K562 (cell line): ENCODE measurements at regions not wholly inside any gene's neighbourhood (a gene's known extent, or its start where the extent isn't known, plus 50 kb on each side); places are given as distances from the start of the nearest gene placed in this dataset.

Experiments
- ATAC-seq: fragments of 200-7000 bp; cut with Tn5 transposase; 3 replicates; pipeline ENCODE4 v1.9.1; 2020; ENCODE audit warnings: moderate library complexity
- BruUV-seq: library from RNA; stranded (reverse); fragments of 400-500 nt; replicated peaks from 2 replicates; lab custom pipeline; 2021; lab: Mats Ljungman, UMichigan
- CTCF ChIA-PET: fragments of 300-600 bp; formaldehyde crosslinking; extraction: SDS; loops from one replicate; lab custom pipeline; 2021; ENCODE audit warnings: low intra/inter-chr PET ratio; lab: Yijun Ruan, JAX
- POLR2A ChIA-PET: fragments of 300-600, 350-650 bp; sonication (Branson Sonifier 250); formaldehyde crosslinking; extraction: SDS; loops from one replicate; lab custom pipeline; 2021; ENCODE audit warnings: antibody characterized with exemption, inconsistent platforms; lab: Yijun Ruan, JAX
- DNase-seq, 4 experiments: peaks; one replicate each; pipeline versions ENCODE4 v3.0.0 to v3.0.0-alpha.2; 2011 to 2018; ENCODE audit warnings: low spot score in 3 of 4, mixed read lengths in 3 of 4; ENCODE audit errors: extremely low read depth in 1 of 4
- FAIRE-seq: peaks from 2 replicates; lab custom pipeline; 2011; peaks lifted over from hg19 to GRCh38; lab: Jason Lieb, UNC
- H2AFZ ChIP-seq: 2 replicates; pipeline ENCODE4 v1.6.0; 2011; ENCODE audit warnings: low read depth, low read length, control low read depth, inconsistent platforms
- H3K27ac ChIP-seq: fragments of 200-600 bp; 3 replicates; pipeline ENCODE4 v1.8.0; 2011; ENCODE audit warnings: low read depth, mild to moderate bottlenecking, control low read depth, inconsistent platforms, low read length, moderate library complexity, mixed read lengths; ENCODE audit errors: extremely low read depth
- H3K27me3 ChIP-seq, 2 experiments: fragments of 300-600 bp in 1 of 2; 2 replicates in 1 of 2; 3 replicates in 1 of 2; pipeline versions ENCODE4 v1.6.0 to v1.8.0; 2011; ENCODE audit warnings: inconsistent platforms in 2 of 2, low read length in 2 of 2, mild to moderate bottlenecking in 1 of 2, mixed read lengths in 1 of 2, moderate library complexity in 1 of 2; ENCODE audit not compliant: control insufficient read depth in 2 of 2, insufficient read depth in 2 of 2
- H3K36me3 ChIP-seq: fragments of 300-600 bp; 3 replicates; pipeline ENCODE4 v1.8.0; 2011; ENCODE audit warnings: mild to moderate bottlenecking, low read length, inconsistent platforms; ENCODE audit not compliant: control insufficient read depth, insufficient read depth
- H3K4me1 ChIP-seq, 2 experiments: fragments of 200-600 bp in 1 of 2; replicated peaks in 1 of 2; 2 replicates in 1 of 2; 3 replicates in 1 of 2; pipeline versions ENCODE4 v1.5.1 to v1.8.0; 2011; ENCODE audit warnings: inconsistent platforms in 2 of 2, low read length in 2 of 2, mild to moderate bottlenecking in 1 of 2, mixed read lengths in 1 of 2, moderate library complexity in 1 of 2; ENCODE audit not compliant: control insufficient read depth in 2 of 2, insufficient read depth in 2 of 2
- H3K4me2 ChIP-seq: 2 replicates; pipeline ENCODE4 v1.6.1; 2011; ENCODE audit warnings: low read length, control low read depth, inconsistent platforms, mixed read lengths; ENCODE audit not compliant: insufficient read depth
- H3K4me3 ChIP-seq: fragments of 200-600 bp; sonication (generic), shearing (Covaris generic); 2 replicates; pipeline ENCODE4 v1.5.1; 2016; ENCODE audit warnings: control low read depth, inconsistent platforms
- H3K79me2 ChIP-seq: fragments of 200-600 bp; 3 replicates; pipeline ENCODE4 v1.8.0; 2011; ENCODE audit warnings: low read length, inconsistent platforms; ENCODE audit not compliant: control insufficient read depth, insufficient read depth
- H3K9ac ChIP-seq, 2 experiments: 2 replicates each; pipeline versions ENCODE4 v1.6.0 to v1.6.1; 2011; ENCODE audit warnings: low read depth in 2 of 2, low read length in 2 of 2, control low read depth in 1 of 2, inconsistent platforms in 1 of 2, mild to moderate bottlenecking in 1 of 2, mixed read lengths in 1 of 2; ENCODE audit not compliant: insufficient read depth in 1 of 2
- H3K9me1 ChIP-seq: one replicate; pipeline ENCODE4 v1.6.0; 2011; ENCODE audit warnings: inconsistent platforms, mild to moderate bottlenecking, low read length, moderate library complexity; ENCODE audit not compliant: control insufficient read depth, insufficient read depth
- H3K9me3 ChIP-seq: replicated peaks from 2 replicates; pipeline ENCODE4 v1.5.1; 2011; ENCODE audit warnings: low read depth, low read length, inconsistent platforms; ENCODE audit not compliant: control insufficient read depth, insufficient read depth
- H4K20me1 ChIP-seq: replicated peaks from 2 replicates; pipeline ENCODE4 v1.6.1; 2011; ENCODE audit warnings: low read length, inconsistent platforms, mixed read lengths; ENCODE audit not compliant: control insufficient read depth, insufficient read depth
- EZH2 ChIP-seq: IDR thresholded peaks from 2 replicates; pipeline ENCODE4 v1.6.1; 2012; ENCODE audit warnings: low read depth, mild to moderate bottlenecking, inconsistent platforms, low read length, borderline replicate concordance
- FOSL1 ChIP-seq: fragments of 200-800 bp; sonication (Bioruptor generic); conservative IDR thresholded peaks from 2 replicates; pipeline ENCODE4 v1.6.1; 2016; ENCODE audit warnings: missing genetic modification characterization, missing compliant biosample characterization
- MAFG ChIP-seq: fragments of 450-650 bp; conservative IDR thresholded peaks from 2 replicates; pipeline ENCODE4 v1.6.1; 2016; ENCODE audit warnings: missing genetic modification characterization, missing compliant biosample characterization
- MED1 ChIP-seq: sonication (generic); formaldehyde crosslinking; IDR thresholded peaks from 2 replicates; pipeline ENCODE4 v1.8.1; 2023; ENCODE audit warnings: missing genetic modification reagents, borderline replicate concordance
- NFE2L1 ChIP-seq: fragments of 450-650 bp; IDR thresholded peaks from 2 replicates; pipeline ENCODE4 v1.6.1; 2016; ENCODE audit warnings: missing genetic modification characterization, low read depth, mild to moderate bottlenecking, missing compliant biosample characterization, moderate library complexity, borderline replicate concordance
- POLR2G ChIP-seq: fragments of 200-400 bp; formaldehyde crosslinking; IDR thresholded peaks from 2 replicates; pipeline ENCODE4 v1.6.1; 2017; ENCODE audit warnings: low read depth, mild to moderate bottlenecking, antibody characterized with exemption, low read length, moderate library complexity
- RAD51 ChIP-seq: fragments of 450-650 bp; IDR thresholded peaks from 2 replicates; pipeline ENCODE4 v1.7.1; 2016; ENCODE audit warnings: low read depth, mild to moderate bottlenecking, borderline replicate concordance
- ZFP1 ChIP-seq: fragments of 450-650 bp; formaldehyde crosslinking; IDR thresholded peaks from 2 replicates; pipeline ENCODE4 v1.4.0; 2020; ENCODE audit warnings: mild to moderate bottlenecking, mixed read lengths
- ZNF197 ChIP-seq: fragments of 200-800 bp; sonication (Bioruptor generic); IDR thresholded peaks from 2 replicates; pipeline ENCODE4 v1.6.1; 2016; ENCODE audit warnings: low read depth, missing genetic modification characterization, missing compliant biosample characterization
- ZNF57 ChIP-seq: fragments of 450-650 bp; formaldehyde crosslinking; IDR thresholded peaks from 2 replicates; pipeline ENCODE4 v1.4.0; 2020; ENCODE audit warnings: mild to moderate bottlenecking, moderate library complexity
- ZNF764 ChIP-seq: fragments of 250-450 bp; sonication (Bioruptor Pico); IDR thresholded peaks from 2 replicates; pipeline ENCODE4 v1.4.0; 2020; ENCODE audit warnings: low read depth, mild to moderate bottlenecking, moderate library complexity
- WGBS: fragments of 100-300 bp; shearing (Covaris generic); methylation state at CpG from one replicate; pipeline ENCODE4 v1.1.6; 2016; ENCODE audit warnings: low coverage, mixed read lengths; ENCODE audit not compliant: insufficient coverage; ENCODE audit errors: missing lambda C conversion rate; 5-methylcytosine and 5-hydroxymethylcytosine counted together
- in situ Hi-C: fragments of 300-500 bp; cut with MboI; formaldehyde crosslinking; loops from 4 replicates; pipeline ENCODE4 v1.15.0; 2018; ENCODE audit warnings: inconsistent platforms, mixed read lengths
- intact Hi-C: fragments of 100-400 bp; cut with micrococcal nuclease; formaldehyde crosslinking; loops from 2 replicates; pipeline ENCODE4 v1.14.2; 2022
- TF ChIP-seq, protein P1 (sequence below): fragments of 450-650 bp; formaldehyde crosslinking; IDR thresholded peaks from 2 replicates; pipeline ENCODE4 v1.4.0; 2020; ENCODE audit warnings: mild to moderate bottlenecking
- TF ChIP-seq, protein P2 (sequence below): IDR thresholded peaks from 2 replicates; pipeline ENCODE4 v1.6.1; 2014; ENCODE audit warnings: antibody characterized with exemption
- TF ChIP-seq, protein P3 (sequence below): IDR thresholded peaks from 3 replicates; pipeline ENCODE4 v1.6.1; 2011; ENCODE audit warnings: borderline replicate concordance, mild to moderate bottlenecking; ENCODE audit not compliant: insufficient read length, insufficient read depth
- TF ChIP-seq, protein P4 (sequence below): fragments of 450-650 bp; IDR thresholded peaks from 2 replicates; pipeline ENCODE4 v1.6.1; 2016; ENCODE audit warnings: missing biosample characterization, missing genetic modification characterization

DNA sequence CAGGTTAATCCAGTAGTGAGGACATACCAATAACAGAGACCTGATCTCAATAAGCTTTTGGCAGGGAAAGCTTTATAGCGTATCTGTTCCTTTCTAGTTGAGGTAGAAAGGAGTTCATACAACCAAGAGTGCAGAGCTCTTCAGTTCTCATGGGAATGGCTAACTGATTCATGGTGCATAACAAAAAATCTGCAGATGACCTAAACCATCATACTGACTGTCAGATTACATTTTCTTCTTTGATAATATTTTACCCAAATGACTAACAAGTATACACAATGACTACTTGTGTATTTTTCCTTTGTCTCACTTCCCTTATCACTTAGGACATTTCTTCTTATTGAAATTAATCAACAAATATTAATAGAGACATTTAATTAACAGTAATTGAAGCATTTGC is 140.0 kb upstream of the SERTAD2 start (continued):
- TF ChIP-seq, protein P1, sequence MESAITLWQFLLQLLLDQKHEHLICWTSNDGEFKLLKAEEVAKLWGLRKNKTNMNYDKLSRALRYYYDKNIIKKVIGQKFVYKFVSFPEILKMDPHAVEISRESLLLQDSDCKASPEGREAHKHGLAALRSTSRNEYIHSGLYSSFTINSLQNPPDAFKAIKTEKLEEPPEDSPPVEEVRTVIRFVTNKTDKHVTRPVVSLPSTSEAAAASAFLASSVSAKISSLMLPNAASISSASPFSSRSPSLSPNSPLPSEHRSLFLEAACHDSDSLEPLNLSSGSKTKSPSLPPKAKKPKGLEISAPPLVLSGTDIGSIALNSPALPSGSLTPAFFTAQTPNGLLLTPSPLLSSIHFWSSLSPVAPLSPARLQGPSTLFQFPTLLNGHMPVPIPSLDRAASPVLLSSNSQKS (CRISPR knock-in tag), result no peak
- TF ChIP-seq FOSL1, result no peak
- TF ChIP-seq, all 486 proteins: peak for 0

DNA sequence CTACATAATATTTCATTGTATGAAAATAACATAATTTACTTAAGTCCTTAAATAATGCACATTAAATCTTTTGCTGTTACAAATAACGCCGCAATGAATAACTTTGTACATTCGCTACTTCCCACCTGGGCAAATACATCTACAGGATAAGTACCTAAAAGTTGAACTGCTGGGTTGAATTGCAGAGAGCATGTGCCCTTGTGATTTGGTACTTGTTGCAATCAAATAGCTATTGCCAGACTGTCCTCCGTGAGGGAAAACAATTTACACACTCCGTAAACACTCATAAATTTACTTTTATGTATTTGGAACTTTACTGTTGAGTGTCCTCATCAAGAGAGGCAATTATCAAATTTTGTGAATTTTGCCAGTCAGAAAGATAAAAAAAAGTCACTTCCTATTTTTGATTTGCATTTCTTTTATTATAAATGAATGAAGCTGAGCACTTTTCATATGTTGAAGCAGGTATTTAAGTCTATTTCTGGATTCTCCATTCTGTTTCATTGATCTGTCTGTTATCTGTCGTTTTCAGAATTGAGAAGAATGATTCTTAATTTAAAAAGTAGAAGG is 140.8 kb upstream of the SERTAD2 start:
- Histone ChIP-seq H3K36me3 (no peaks in the 10 kb centered on the region), H4K20me1 (no peaks in the 10 kb centered on the region), H3K9me1 (no peaks in the 10 kb centered on the region), H3K9ac (no peak overlapping the region), H3K4me1 (peaks cover 4 to 6% of the 10 kb centered on the region in 2 experiments; a peak in 2 of 5 replicates), H3K79me2 (no peaks in the 10 kb centered on the region), H3K27ac (no peak overlapping the region), H3K27me3 (peaks cover 0 to 11% of the 10 kb centered on the region in 2 experiments; a peak in 4 of 5 replicates)
- in situ Hi-C loops, result no loop called here
- FAIRE-seq, result no peak
- intact Hi-C loops, result no loop called here
- TF ChIP-seq MAFG (tag) (no peak), EZH2 (no peak), MED1 (no peak), FOSL1 (no peak), NFE2L1 (no peak), ZNF197 (no peak), POLR2G (no peak), ZNF764 (CRISPR knock-in tag) (no peak), ZFP1 (CRISPR knock-in tag) (no peak), RAD51 (no peak), ZNF57 (CRISPR knock-in tag) (no peak)
- TF ChIP-seq, protein P2, sequence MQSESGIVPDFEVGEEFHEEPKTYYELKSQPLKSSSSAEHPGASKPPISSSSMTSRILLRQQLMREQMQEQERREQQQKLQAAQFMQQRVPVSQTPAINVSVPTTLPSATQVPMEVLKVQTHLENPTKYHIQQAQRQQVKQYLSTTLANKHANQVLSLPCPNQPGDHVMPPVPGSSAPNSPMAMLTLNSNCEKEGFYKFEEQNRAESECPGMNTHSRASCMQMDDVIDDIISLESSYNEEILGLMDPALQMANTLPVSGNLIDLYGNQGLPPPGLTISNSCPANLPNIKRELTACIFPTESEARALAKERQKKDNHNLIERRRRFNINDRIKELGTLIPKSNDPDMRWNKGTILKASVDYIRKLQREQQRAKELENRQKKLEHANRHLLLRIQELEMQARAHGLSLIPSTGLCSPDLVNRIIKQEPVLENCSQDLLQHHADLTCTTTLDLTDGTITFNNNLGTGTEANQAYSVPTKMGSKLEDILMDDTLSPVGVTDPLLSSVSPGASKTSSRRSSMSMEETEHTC, result no peak
- TF ChIP-seq, protein P3, sequence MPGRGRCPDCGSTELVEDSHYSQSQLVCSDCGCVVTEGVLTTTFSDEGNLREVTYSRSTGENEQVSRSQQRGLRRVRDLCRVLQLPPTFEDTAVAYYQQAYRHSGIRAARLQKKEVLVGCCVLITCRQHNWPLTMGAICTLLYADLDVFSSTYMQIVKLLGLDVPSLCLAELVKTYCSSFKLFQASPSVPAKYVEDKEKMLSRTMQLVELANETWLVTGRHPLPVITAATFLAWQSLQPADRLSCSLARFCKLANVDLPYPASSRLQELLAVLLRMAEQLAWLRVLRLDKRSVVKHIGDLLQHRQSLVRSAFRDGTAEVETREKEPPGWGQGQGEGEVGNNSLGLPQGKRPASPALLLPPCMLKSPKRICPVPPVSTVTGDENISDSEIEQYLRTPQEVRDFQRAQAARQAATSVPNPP, result no peak
- TF ChIP-seq, protein P4, sequence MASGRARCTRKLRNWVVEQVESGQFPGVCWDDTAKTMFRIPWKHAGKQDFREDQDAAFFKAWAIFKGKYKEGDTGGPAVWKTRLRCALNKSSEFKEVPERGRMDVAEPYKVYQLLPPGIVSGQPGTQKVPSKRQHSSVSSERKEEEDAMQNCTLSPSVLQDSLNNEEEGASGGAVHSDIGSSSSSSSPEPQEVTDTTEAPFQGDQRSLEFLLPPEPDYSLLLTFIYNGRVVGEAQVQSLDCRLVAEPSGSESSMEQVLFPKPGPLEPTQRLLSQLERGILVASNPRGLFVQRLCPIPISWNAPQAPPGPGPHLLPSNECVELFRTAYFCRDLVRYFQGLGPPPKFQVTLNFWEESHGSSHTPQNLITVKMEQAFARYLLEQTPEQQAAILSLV (tag), result no peak
- TF ChIP-seq, all 486 proteins: peak for 0
- Histone ChIP-seq H3K9me3 (no peaks in the 10 kb centered on the region), H2AFZ (no peak overlapping the region), H3K4me2 (no peak overlapping the region), H3K4me3 (no peak overlapping the region)
- ChIA-PET POLR2A (interaction anchor here (0.6 to 1.2 kb wide), 3 partner anchors 12 to 172 kb away, joined by 3 to 4 read pairs (median 3); no protein-coding TSS in a partner anchor), CTCF (no interaction called here)
- BruUV-seq, result no TSS peak
- ATAC-seq, result no peak
- whole genome bisulfite sequencing, result 36% methylated on average over 6 of the region's 6 CpGs
- DNase-seq, result no peak
